ENCODE measurements at regions not wholly inside any gene's neighbourhood (a gene's known extent, or its start where the extent isn't known, plus 50 kb on each side); places are given as distances from the start of the nearest gene placed in this dataset.
"Not testable (repeated sequence)": the region's sequence is repeated elsewhere in the genome, so short reads cannot be mapped to it uniquely, and the experiment has no call there.

- TF ChIP-seq EZH2 (IDR thresholded peaks at IDR 0.05; ENCODE audit: borderline replicate concordance) (no peak), EZH2phosphoT487 (IDR thresholded peaks at IDR 0.05; ENCODE audit: low read depth, severe bottlenecking, unreplicated experiment) (no peak)
- TF ChIP-seq, protein P1, sequence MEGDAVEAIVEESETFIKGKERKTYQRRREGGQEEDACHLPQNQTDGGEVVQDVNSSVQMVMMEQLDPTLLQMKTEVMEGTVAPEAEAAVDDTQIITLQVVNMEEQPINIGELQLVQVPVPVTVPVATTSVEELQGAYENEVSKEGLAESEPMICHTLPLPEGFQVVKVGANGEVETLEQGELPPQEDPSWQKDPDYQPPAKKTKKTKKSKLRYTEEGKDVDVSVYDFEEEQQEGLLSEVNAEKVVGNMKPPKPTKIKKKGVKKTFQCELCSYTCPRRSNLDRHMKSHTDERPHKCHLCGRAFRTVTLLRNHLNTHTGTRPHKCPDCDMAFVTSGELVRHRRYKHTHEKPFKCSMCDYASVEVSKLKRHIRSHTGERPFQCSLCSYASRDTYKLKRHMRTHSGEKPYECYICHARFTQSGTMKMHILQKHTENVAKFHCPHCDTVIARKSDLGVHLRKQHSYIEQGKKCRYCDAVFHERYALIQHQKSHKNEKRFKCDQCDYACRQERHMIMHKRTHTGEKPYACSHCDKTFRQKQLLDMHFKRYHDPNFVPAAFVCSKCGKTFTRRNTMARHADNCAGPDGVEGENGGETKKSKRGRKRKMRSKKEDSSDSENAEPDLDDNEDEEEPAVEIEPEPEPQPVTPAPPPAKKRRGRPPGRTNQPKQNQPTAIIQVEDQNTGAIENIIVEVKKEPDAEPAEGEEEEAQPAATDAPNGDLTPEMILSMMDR (IDR thresholded peaks at IDR 0.05; ENCODE audit: poor library complexity) = no peak
- no peak overlapping the region for H3K4me3 ChIP-seq
- H3K36me3 ChIP-seq (replicated peaks; ENCODE audit: insufficient read depth, low read depth) = no peaks in the 10 kb centered on the region
- H3K27ac ChIP-seq = no peak overlapping the region
- no peaks in the 10 kb centered on the region for H3K79me2 ChIP-seq
- H3K9me3 ChIP-seq (ENCODE audit: low read depth) = no peaks in the 10 kb centered on the region
- no peak for DNase-seq (ENCODE audit: low spot score)
- H3K4me1 ChIP-seq (ENCODE audit: insufficient read depth) = no peaks in the 10 kb centered on the region
- H3K4me2 ChIP-seq = no peak overlapping the region
- no peaks in the 10 kb centered on the region for H3K27me3 ChIP-seq
- H2AFZ ChIP-seq = no peak overlapping the region
- H3K9me2 ChIP-seq (replicated peaks; ENCODE audit: insufficient read depth) = no peaks in the 10 kb centered on the region
- H4K20me1 ChIP-seq (ENCODE audit: insufficient read depth, poor library complexity, severe bottlenecking) = no peaks in the 10 kb centered on the region
These were observed 150.0 kb upstream of the BET1 start for GRCh38 chr7:94154182-94154581.

DNA sequence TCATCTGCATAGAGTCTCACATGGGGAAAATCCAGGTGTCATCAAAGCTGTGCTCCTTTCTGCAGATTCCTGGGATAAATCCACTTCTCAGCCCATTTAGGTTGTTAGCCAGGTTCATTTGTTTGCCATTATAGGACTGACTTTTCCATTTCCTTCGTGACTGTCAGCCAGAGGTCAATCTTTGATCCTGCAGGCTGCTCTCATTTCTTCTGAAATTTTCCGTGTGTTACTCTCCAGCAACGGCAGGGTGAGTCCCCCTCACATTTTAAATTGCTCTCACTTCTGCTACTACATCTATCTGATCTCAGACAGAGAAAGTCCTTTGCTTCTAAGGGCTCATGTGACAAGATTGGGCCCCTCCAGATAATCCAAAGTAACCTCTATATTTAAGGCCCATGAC is 150.7 kb upstream of the BET1 start:
- H3K79me2 ChIP-seq = no peaks in the 10 kb centered on the region
- WGBS (ENCODE audit: low lambda C conversion rate, missing lambda C conversion rate) = 31% methylated on average over 3 of the region's 3 CpGs
- H3K4me3 ChIP-seq = no peak overlapping the region
- H4K20me1 ChIP-seq (ENCODE audit: insufficient read depth, poor library complexity, severe bottlenecking) = no peaks in the 10 kb centered on the region
- H3K27ac ChIP-seq = no peak overlapping the region
- DNase-seq (ENCODE audit: low spot score) = no peak
- H3K4me2 ChIP-seq = no peak overlapping the region
- TF ChIP-seq, protein P1 (IDR thresholded peaks at IDR 0.05; ENCODE audit: poor library complexity) = no peak
- TF ChIP-seq EZH2 (IDR thresholded peaks at IDR 0.05; ENCODE audit: borderline replicate concordance) (no peak), EZH2phosphoT487 (IDR thresholded peaks at IDR 0.05; ENCODE audit: low read depth, severe bottlenecking, unreplicated experiment) (no peak)
- no peaks in the 10 kb centered on the region for H3K9me2 ChIP-seq (replicated peaks; ENCODE audit: insufficient read depth)
- H3K9me3 ChIP-seq (ENCODE audit: low read depth) = no peaks in the 10 kb centered on the region
- no peaks in the 10 kb centered on the region for H3K36me3 ChIP-seq (replicated peaks; ENCODE audit: insufficient read depth, low read depth)
- H2AFZ ChIP-seq = no peak overlapping the region
- H3K4me1 ChIP-seq (ENCODE audit: insufficient read depth) = no peaks in the 10 kb centered on the region
- no peaks in the 10 kb centered on the region for H3K27me3 ChIP-seq

GRCh38 chr7:94157659-94158306 is 153.6 kb upstream of the BET1 start:
- H3K27ac ChIP-seq; H3K4me1 ChIP-seq (ENCODE audit: insufficient read depth); H4K20me1 ChIP-seq (ENCODE audit: insufficient read depth, poor library complexity, severe bottlenecking); H3K79me2 ChIP-seq; H3K9me3 ChIP-seq (ENCODE audit: low read depth); H2AFZ ChIP-seq; H3K4me2 ChIP-seq; H3K36me3 ChIP-seq (replicated peaks; ENCODE audit: insufficient read depth, low read depth); DNase-seq (ENCODE audit: low spot score); H3K27me3 ChIP-seq; H3K9me2 ChIP-seq (replicated peaks; ENCODE audit: insufficient read depth); H3K4me3 ChIP-seq: not testable (repeated sequence)
- WGBS (ENCODE audit: low lambda C conversion rate, missing lambda C conversion rate) = 69% methylated on average over 5 of the region's 5 CpGs

DNA sequence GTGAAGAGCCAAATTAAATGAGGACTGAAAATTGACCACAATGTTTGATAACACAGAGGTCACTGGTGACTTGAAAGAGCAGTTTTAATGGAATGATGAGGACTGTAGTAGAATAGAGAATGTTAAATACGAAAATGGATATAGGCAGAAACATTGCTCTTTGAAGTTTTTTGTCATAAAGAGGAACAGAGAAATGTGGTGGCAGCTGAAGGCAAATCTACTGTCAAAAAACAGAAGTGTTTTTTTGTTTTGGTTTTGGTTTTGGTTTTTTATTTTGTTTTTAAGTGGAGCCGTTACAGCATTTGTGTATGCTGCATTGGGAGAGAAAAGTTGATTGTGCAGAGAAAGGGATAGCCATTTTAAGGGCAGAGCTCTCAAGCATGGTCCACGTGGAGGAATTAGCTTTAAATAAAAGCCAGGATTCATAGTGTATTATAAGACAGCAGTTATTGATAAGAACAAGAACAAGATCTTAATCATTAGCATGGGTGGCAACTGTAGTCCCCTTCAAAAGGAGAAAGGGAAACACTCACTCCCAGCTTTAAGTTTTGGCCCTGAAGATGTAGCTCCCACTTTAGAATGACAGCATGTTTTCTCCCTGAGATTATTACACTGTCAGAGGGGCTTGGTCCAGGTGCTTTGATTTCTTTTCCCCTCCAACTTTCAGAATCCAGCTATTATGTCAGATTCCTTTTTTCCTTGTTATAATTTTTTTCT is 156.7 kb upstream of the BET1 start:
- no peaks in the 10 kb centered on the region for H3K79me2 ChIP-seq
- H3K4me3 ChIP-seq = no peak overlapping the region
- H3K36me3 ChIP-seq (replicated peaks; ENCODE audit: insufficient read depth, low read depth) = no peaks in the 10 kb centered on the region
- DNase-seq (ENCODE audit: low spot score) = no peak
- H3K27me3 ChIP-seq = no peaks in the 10 kb centered on the region
- H4K20me1 ChIP-seq (ENCODE audit: insufficient read depth, poor library complexity, severe bottlenecking) = no peaks in the 10 kb centered on the region
- 66% methylated on average over 3 of the region's 3 CpGs for WGBS (ENCODE audit: low lambda C conversion rate, missing lambda C conversion rate)
- H3K4me1 ChIP-seq (ENCODE audit: insufficient read depth) = no peaks in the 10 kb centered on the region
- no peak overlapping the region for H3K4me2 ChIP-seq
- H3K27ac ChIP-seq = no peak overlapping the region
- H3K9me2 ChIP-seq (replicated peaks; ENCODE audit: insufficient read depth) = no peaks in the 10 kb centered on the region
- no peaks in the 10 kb centered on the region for H3K9me3 ChIP-seq (ENCODE audit: low read depth)
- no peak overlapping the region for H2AFZ ChIP-seq
- no peak for TF ChIP-seq EZH2 (IDR thresholded peaks at IDR 0.05; ENCODE audit: borderline replicate concordance)
- no peak for TF ChIP-seq EZH2phosphoT487 (IDR thresholded peaks at IDR 0.05; ENCODE audit: low read depth, severe bottlenecking, unreplicated experiment)
- TF ChIP-seq, protein P1 (IDR thresholded peaks at IDR 0.05; ENCODE audit: poor library complexity) = no peak

Data from hepatocyte (in vitro differentiated cells).